RWPE2 (cell line): ENCODE measurements at regions not wholly inside any gene's neighbourhood (a gene's known extent, or its start where the extent isn't known, plus 50 kb on each side); places are given as distances from the start of the nearest gene placed in this dataset.

Experiments
- ATAC-seq: fragments of 200-7000 bp; cut with Tn5 transposase; 3 replicates; pipeline ENCODE4 v1.9.1; 2021; ENCODE audit warnings: low read depth
- DNase-seq: peaks from one replicate; pipeline ENCODE4 v3.0.0-alpha.2; 2020; ENCODE audit warnings: low spot score
- H3K27ac ChIP-seq: fragments of 450-650 bp; 2 replicates; pipeline ENCODE4 v1.5.1; 2017; ENCODE audit warnings: mild to moderate bottlenecking; ENCODE audit not compliant: poor library complexity, severe bottlenecking
- H3K27me3 ChIP-seq: fragments of 250-450 bp; sonication (Bioruptor Pico); 2 replicates; pipeline ENCODE4 v1.5.1; 2021; ENCODE audit warnings: mild to moderate bottlenecking, moderate library complexity; ENCODE audit not compliant: insufficient read depth, poor library complexity, severe bottlenecking
- H3K36me3 ChIP-seq: fragments of 250-450 bp; sonication (Bioruptor Pico); 2 replicates; pipeline ENCODE4 v1.5.1; 2020; ENCODE audit warnings: low read depth, mild to moderate bottlenecking, moderate library complexity
- H3K4me1 ChIP-seq: fragments of 250-450 bp; sonication (Bioruptor Pico); 2 replicates; pipeline ENCODE4 v1.5.1; 2021; ENCODE audit warnings: mild to moderate bottlenecking, moderate library complexity; ENCODE audit not compliant: insufficient read depth, poor library complexity, severe bottlenecking
- H3K4me3 ChIP-seq: fragments of 250-450 bp; sonication (Bioruptor Pico); 2 replicates; pipeline ENCODE4 v1.5.1; 2021; ENCODE audit warnings: mild to moderate bottlenecking, moderate library complexity; ENCODE audit not compliant: severe bottlenecking
- H3K9me3 ChIP-seq: fragments of 250-450 bp; sonication (Bioruptor Pico); 2 replicates; pipeline ENCODE4 v1.5.1; 2021; ENCODE audit warnings: mild to moderate bottlenecking, moderate library complexity; ENCODE audit not compliant: severe bottlenecking
- TF ChIP-seq, protein P1 (sequence below): fragments of 450-650 bp; IDR thresholded peaks from one replicate; pipeline ENCODE4 v1.5.1; 2017; ENCODE audit warnings: mild to moderate bottlenecking, moderate library complexity; ENCODE audit not compliant: poor library complexity, severe bottlenecking

DNA sequence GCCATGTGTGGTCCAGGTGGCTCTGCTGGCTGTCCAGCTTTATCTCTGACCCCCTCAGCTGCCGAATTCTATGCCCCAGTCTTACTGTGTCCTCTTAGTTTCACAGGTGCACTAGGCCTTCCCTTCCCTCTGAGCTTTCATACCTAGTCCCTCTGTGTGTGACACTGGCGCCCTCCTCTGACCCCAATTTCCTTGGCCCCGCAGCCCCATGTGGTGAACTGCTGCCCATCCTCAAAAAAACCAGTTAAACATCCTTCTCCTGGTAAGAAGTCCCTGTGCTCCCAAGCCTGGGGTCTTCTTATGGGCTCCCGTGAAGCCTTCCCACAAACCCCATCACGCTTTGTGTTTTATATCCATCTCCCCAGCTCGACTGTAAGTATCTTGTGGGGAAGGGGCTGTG lies 93.9 kb upstream of the TSPAN2 start:
- Histone ChIP-seq H3K4me1 (peaks cover 24% of the 10 kb centered on the region), H3K9me3 (no peaks in the 10 kb centered on the region), H3K36me3 (no peaks in the 10 kb centered on the region), H3K27ac (no peak overlapping the region), H3K27me3 (no peaks in the 10 kb centered on the region), H3K4me3 (no peak overlapping the region)
- no peak for DNase-seq
- ATAC-seq = no peak
- TF ChIP-seq, protein P1, sequence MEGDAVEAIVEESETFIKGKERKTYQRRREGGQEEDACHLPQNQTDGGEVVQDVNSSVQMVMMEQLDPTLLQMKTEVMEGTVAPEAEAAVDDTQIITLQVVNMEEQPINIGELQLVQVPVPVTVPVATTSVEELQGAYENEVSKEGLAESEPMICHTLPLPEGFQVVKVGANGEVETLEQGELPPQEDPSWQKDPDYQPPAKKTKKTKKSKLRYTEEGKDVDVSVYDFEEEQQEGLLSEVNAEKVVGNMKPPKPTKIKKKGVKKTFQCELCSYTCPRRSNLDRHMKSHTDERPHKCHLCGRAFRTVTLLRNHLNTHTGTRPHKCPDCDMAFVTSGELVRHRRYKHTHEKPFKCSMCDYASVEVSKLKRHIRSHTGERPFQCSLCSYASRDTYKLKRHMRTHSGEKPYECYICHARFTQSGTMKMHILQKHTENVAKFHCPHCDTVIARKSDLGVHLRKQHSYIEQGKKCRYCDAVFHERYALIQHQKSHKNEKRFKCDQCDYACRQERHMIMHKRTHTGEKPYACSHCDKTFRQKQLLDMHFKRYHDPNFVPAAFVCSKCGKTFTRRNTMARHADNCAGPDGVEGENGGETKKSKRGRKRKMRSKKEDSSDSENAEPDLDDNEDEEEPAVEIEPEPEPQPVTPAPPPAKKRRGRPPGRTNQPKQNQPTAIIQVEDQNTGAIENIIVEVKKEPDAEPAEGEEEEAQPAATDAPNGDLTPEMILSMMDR = no peak

DNA sequence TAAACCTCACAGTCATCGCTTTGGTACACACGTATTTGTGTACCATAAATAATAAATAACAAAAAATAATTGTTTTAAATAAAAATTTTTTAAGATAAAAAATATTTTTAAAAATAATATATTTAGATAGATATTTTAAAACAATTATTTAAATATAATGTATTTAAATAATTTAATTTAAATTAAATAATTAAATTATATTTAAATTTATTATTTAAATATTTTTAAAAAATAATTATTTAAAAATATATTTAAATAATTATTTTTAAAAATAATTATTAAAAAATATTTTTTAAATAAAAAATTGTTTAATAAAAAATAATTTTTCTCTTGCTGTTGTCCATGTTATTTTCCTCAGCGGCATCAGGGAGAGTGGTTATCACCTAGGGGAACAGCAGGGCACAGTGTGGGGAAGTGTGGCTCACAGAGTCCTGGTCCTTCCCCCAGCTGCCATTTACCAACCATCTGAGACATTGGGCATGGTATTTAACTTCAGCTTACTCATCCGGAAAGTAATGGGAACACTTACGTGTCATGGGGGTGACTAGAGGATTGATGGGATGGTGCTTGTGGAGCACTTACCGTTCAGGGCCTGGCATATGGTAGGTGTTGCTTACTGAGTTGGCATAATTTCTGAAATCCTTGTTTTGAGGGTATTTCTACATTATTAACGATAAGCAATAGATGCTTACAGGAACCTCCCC lies 92.9 kb upstream of the TSPAN2 start:
- H3K4me3 ChIP-seq = no peak overlapping the region
- no peaks in the 10 kb centered on the region for H3K27me3 ChIP-seq
- TF ChIP-seq, protein P1 = no peak

DNA sequence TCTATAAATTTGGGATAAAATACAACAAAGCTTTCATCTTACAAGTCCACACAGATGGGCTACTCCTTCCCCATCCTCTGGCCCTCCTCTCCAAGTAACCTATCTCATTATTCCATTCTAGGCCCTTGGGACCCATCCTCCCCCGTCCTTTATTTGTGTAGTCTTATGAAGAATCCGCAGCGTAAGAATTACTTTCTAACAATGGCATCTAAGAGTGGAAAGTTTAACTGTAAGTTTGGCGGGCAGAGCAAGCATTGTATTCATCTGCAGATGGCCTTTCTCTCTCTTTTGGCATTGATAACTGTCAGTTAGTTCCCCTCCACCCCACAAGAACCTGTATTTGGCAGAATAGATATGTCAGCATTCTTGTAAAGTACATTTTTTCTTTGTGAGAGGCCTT lies 91.9 kb upstream of the TSPAN2 start:
- no peak for ATAC-seq
- TF ChIP-seq, protein P1 = no peak
- H3K4me1 ChIP-seq = peaks cover 24% of the 10 kb centered on the region

More for the DNA sequence above, 92.9 kb upstream of the TSPAN2 start:
- ATAC-seq (peak; percentile 48; the same call in 2 of the 3 replicates), DNase-seq (no peak)
- no peaks in the 10 kb centered on the region for H3K36me3 ChIP-seq
- H3K4me1 ChIP-seq = peaks cover 24% of the 10 kb centered on the region
- no peaks in the 10 kb centered on the region for H3K9me3 ChIP-seq
- peak overlapping the region; percentile 10 for H3K27ac ChIP-seq

DNA sequence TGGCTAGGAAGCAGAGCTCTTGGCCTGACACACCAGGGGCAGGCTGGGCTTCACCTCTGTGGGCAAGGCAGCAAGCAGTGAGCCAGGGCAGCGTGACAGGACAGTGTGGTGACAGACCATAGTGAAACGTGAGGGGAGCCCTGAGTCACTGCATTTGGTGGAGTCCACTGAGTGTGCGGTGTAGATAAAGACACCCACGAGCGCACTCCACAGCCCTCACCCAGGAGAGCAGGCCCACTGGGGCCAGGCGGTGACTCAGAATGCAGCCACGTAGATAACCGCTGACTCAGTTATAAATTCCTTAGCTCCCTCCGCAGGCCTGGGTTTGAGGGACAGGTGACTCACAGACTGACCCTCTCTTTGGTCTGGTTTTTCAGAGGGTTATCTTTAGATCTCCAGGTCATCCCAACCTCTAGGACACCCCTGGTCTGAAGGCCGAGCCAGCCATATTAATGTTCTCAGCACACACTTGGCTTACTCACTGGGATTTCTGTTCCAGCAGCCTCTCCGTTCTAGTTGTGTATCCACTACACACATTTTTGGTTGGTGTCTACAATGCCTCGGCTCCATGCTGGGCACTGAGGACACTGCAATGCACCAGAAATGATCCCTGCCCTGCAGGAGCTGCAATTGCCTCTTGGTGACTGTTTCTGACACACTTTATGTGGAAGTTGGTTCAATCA lies 90.2 kb upstream of the TSPAN2 start:
- H3K9me3 ChIP-seq = no peaks in the 10 kb centered on the region
- peaks cover 20% of the 10 kb centered on the region for H3K4me1 ChIP-seq
- ATAC-seq = peak; percentile 90
- no peak overlapping the region for H3K4me3 ChIP-seq
- H3K36me3 ChIP-seq = no peaks in the 10 kb centered on the region
- peak overlapping the region; percentile 70 for H3K27ac ChIP-seq
- peak; percentile 84 for DNase-seq
- TF ChIP-seq, protein P1 = no peak
- H3K27me3 ChIP-seq = no peaks in the 10 kb centered on the region

More for the DNA sequence above, 91.9 kb upstream of the TSPAN2 start:
- Histone ChIP-seq H3K27me3 (no peaks in the 10 kb centered on the region), H3K4me3 (no peak overlapping the region), H3K27ac (no peak overlapping the region), H3K9me3 (no peaks in the 10 kb centered on the region), H3K36me3 (no peaks in the 10 kb centered on the region)
- no peak for DNase-seq

DNA sequence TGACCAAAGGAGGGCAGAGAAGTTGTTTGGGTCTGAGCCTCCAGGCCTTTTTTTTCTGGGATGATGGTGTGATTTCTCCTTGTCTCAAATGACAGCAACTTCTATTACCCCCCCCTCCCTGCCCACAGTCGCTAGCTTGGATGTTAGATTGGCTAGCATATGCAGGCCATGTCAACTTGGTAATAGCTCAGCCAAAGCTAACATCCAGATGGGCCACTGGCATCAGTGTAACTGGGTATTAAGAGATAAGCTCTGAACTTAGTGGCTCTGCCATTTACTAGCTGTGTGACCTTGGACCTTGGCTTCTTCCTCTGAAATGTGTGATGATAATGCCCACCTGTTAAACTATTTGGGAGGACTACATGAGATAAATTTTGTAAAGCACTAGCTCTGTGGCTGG lies 86.9 kb upstream of the TSPAN2 start:
- no peaks in the 10 kb centered on the region for H3K36me3 ChIP-seq
- H3K4me3 ChIP-seq = no peak overlapping the region
- no peaks in the 10 kb centered on the region for H3K9me3 ChIP-seq
- peaks cover 13% of the 10 kb centered on the region for H3K4me1 ChIP-seq
- H3K27ac ChIP-seq = no peak overlapping the region
- TF ChIP-seq, protein P1 = no peak
- no peaks in the 10 kb centered on the region for H3K27me3 ChIP-seq
- DNase-seq (no peak), ATAC-seq (no peak)
